IPS-11a (cell line): ENCODE measurements at regions not wholly inside any gene's neighbourhood (a gene's known extent, or its start where the extent isn't known, plus 50 kb on each side); places are given as distances from the start of the nearest gene placed in this dataset.
"Not testable (repeated sequence)": the region's sequence is repeated elsewhere in the genome, so short reads cannot be mapped to it uniquely, and the experiment has no call there.

Experiments used
- H3K4me3 ChIP-seq: one replicate; pipeline ENCODE4 v1.5.1; 2013; ENCODE audit warnings: low read depth, low read length, control low read depth

- H3K4me3 ChIP-seq, result no peak overlapping the region
Observed at GRCh38 chr18:60020107-60020925, 120.5 kb downstream of the PMAIP1 start.

- H3K4me3 ChIP-seq, result no peak overlapping the region
Observed at GRCh38 chr18:60019463-60019840, 119.7 kb downstream of the PMAIP1 start.

DNA sequence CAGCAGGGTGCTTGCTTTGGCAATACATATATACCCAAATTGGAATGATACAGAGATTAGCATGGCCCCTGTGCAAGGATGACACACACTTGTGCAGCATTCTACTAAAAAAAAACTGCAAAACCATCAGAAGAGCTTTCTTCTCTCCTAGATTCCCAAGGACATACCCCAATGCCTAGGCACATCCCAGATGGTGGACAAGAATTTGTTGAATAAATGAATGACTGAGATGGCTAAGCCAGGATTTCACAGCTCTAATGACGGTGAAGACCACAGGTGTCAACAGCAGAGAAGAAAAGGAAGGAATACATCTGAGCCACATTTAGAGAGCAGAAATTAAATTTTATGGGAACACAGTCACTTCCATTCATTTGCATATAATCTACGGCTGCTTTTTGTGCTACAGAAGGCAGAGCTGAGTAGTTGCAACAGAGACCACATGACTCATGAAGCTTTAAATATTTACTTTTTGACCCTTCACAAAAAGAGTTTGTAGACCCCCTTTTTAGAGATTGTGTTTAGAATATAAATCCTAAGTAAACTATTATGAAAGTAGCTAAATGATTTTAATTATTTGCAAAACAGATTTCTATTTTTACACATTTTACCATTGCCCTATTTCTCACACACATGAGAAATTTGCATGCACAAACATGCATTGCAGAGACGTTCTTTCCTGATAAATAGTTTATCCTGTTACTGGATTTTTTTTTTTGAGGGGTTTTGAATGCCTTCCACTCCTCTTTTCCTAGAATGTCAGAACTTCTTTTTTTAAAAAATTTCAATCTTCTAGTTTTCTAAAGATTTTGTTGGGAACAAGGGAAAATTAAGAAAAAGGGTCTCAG is 119.0 kb downstream of the PMAIP1 start:
- H3K4me3 ChIP-seq, result no peak overlapping the region

- H3K4me3 ChIP-seq, result not testable (repeated sequence)
Observed at GRCh38 chr18:60018134-60018533, 118.3 kb downstream of the PMAIP1 start.

DNA sequence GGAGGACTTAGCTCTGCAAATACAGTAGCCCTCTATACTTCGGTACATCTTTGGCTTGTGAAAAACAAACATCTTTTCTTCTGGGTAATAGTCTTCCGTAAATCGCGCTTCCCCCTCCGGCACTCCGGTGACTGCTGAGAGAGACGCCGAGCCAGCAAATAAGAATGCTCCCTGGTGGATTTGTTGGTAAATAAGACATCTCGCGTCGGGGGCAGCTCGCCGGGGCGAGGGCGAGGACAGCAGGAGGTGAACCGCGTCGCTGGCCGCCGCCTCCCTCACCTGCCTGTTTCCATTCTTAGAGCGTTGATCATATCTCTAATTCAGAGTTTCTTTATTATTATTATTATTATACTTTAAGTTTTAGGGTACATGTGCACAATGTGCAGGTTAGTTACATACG is 117.6 kb downstream of the PMAIP1 start:
- H3K4me3 ChIP-seq, result no peak overlapping the region

DNA sequence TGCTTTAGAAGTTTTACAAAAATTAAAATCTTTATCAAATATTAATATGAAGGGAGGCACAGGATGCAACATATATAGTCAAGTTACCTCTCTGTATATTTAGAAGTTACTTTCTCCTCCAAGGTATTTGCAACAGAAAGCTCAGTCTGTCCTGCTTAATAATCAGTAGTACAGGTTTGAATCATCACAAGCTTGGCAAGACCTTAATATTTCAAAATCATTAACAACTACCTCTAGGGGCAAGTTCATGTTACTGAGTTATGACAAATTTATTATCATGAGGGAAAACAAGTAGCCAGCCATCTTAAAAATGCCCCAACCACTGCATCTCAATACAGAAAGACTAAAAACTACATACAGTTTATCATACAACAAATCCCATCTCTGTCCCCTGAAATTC is 116.0 kb downstream of the PMAIP1 start:
- not testable (repeated sequence) for H3K4me3 ChIP-seq

DNA sequence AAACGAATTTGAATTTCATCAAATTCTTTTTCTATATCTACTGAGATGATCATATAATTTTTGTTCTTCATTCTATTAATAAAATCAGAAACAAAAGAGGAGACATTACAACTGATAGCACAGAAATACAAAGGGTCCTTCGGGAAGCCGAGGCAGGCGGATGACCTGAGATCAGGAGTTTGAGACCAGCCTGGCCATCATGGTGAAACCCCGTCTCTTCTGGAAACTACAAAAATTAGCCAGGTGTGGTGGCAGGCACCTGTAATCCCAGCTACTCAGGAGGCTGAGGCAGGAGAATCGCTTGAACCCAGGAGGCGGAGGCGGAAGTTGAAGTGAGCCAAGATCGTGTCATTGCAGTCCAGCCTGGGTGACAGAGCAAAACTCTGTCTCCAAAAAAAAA is 113.4 kb downstream of the PMAIP1 start:
- not testable (repeated sequence) for H3K4me3 ChIP-seq

GRCh38 chr18:60010984-60011383 is 111.2 kb downstream of the PMAIP1 start:
- no peak overlapping the region for H3K4me3 ChIP-seq

GRCh38 chr18:60010513-60010912 is 110.7 kb downstream of the PMAIP1 start:
- H3K4me3 ChIP-seq, result no peak overlapping the region

- H3K4me3 ChIP-seq, result no peak overlapping the region
Observed at GRCh38 chr18:60007661-60008060, 107.9 kb downstream of the PMAIP1 start.

DNA sequence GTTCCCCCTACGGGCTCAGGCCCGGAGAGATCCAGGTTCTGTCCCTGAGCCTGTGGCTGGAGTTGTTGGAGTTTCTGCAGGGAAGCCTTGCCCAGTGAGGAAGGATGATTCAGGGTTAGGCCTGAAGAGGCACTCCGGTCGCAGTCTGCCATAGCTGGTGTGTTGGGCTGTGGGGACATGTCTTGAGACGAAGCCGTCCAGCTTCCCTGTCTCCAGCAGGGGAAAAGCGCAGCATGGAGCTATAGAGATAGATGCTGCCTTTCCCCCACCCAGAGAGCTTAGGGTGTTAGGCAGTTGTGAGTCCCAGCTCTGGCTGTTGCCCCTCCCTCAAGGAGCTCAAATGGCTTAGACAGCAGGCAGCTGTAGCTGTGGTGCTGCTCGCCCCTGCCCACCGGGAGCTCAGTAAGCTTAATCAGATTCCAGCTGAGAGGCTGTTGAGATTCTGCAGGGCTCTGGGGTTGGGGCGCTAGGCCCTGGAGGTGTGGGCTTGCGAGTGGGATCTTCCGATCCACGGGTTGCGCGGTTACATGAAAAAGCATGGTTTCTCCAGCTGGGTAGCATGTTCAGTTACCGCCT is 103.9 kb downstream of the PMAIP1 start:
- H3K4me3 ChIP-seq, result no peak overlapping the region

GRCh38 chr18:59996370-59996966 is 96.7 kb downstream of the PMAIP1 start:
- no peak overlapping the region for H3K4me3 ChIP-seq

DNA sequence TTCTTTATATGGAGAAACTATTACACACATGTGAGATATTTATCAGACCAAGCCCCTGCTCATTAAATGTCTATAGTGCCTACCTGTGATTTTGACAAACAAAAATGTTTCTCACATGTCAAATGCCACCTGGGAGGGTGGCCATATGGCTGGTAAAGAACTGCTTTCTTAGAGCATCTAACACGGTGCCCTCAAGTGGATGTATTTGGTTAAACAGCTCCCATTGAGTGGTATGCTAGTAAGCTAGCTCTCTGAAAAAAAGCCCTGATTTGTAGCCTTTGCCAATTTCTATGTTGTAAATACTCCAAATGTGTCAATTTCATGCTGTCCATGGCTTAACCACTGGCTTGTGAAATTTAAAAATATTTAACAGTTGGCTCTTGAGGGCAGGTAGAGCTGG is 94.6 kb downstream of the PMAIP1 start:
- H3K4me3 ChIP-seq, result no peak overlapping the region

DNA sequence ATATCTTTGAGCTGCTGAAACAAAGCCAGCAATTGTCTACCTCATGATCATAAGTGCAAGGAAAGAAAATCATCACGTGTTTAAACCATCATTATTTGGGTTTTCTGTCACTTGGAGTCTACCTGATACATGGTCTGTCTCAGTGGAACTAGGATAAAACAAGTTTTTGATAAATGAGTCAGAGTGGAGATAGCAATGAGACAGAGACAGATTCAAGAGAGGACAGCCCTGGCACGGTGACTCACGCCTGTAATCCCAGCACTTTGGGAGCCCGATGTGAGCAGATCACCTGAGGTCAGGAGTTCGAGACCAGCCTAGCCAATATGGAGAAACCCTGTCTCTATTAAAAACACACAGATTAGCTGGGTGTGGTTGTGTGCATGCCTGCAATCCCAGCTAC is 93.8 kb downstream of the PMAIP1 start:
- H3K4me3 ChIP-seq, result no peak overlapping the region

DNA sequence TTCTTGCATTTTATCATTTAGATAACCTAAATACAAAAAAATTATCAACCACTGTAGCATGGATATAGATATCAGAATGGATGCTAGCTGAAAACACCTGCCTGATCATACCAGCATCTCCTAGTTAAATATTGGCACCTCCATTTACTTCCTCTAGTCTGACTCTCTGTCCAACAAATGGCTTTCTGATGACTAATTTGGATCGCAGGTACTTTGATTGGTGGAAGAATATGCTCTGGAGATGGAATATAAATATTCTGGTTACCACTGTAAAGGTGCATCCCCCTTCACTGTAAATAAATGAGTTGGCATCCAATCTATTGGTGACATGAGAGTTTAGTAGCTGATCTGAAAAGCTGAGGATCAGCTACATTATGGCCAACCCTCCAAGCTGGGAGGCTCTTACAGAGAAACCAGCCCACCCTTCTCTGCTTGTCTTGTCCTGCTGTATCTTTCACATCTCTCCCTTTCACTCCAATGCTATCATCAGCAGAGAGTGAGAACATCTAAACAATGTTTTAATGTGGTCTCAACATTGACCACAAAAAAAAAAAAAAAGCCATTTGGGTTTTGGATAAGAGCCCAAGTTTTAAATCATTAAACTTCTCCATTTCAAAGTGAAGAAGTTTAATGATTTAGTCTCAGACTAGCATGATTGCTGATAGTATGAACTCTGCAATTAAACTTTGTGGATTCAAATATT is 90.5 kb downstream of the PMAIP1 start:
- H3K4me3 ChIP-seq, result no peak overlapping the region

GRCh38 chr18:59988098-59988706 is 88.4 kb downstream of the PMAIP1 start:
- H3K4me3 ChIP-seq, result no peak overlapping the region

- no peak overlapping the region for H3K4me3 ChIP-seq
Observed at GRCh38 chr18:59987102-59987501, 87.3 kb downstream of the PMAIP1 start.

GRCh38 chr18:59986139-59986538 is 86.3 kb downstream of the PMAIP1 start:
- no peak overlapping the region for H3K4me3 ChIP-seq

- H3K4me3 ChIP-seq, result no peak overlapping the region
Observed at GRCh38 chr18:59985289-59985688, 85.5 kb downstream of the PMAIP1 start.

DNA sequence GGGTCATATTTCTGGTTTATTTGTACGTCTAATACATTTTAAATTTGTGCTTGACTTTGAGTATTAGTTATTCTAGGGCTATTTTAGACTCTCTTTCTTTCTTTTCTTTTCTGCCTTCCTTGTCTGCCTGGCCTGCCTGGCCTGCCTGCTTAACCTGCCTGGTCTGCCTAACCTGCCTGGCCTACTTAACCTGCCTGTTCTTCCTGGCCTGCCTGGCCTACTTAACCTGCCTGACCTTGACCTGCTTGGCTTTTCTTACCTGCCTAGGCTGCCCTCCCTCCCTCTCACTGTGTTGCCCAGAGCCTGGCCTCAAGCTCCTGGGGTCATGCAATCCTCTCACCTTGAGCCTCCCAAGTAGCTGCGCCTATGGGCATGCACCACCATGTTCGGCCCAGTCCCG is 83.7 kb downstream of the PMAIP1 start:
- no peak overlapping the region for H3K4me3 ChIP-seq
